Parathyroid adenoma (tissue), 2 donors: ENCODE measurements at regions not wholly inside any gene's neighbourhood (a gene's known extent, or its start where the extent isn't known, plus 50 kb on each side); places are given as distances from the start of the nearest gene placed in this dataset.

Experiments used
- H2AFZ ChIP-seq: fragments of 300-600 bp; sonication (generic); one replicate; pipeline ENCODE4 v1.7.0; 2017; ENCODE audit warnings: antibody characterized with exemption, mild to moderate bottlenecking
- H3K27ac ChIP-seq: fragments of 300-600 bp; sonication (generic); one replicate; pipeline ENCODE4 v1.7.0; 2017
- H3K27me3 ChIP-seq: fragments of 300-600 bp; sonication (generic); one replicate; pipeline ENCODE4 v1.7.0; 2017; ENCODE audit warnings: low read length; ENCODE audit not compliant: control insufficient read depth, insufficient read depth
- H3K36me3 ChIP-seq: fragments of 300-600 bp; sonication (generic); one replicate; pipeline ENCODE4 v1.7.0; 2017; ENCODE audit warnings: low read length; ENCODE audit not compliant: control insufficient read depth, insufficient read depth
- H3K4me1 ChIP-seq: fragments of 300-600 bp; sonication (generic); one replicate; pipeline ENCODE4 v1.7.0; 2017; ENCODE audit warnings: control low read depth
- H3K4me2 ChIP-seq: fragments of 300-600 bp; sonication (generic); one replicate; pipeline ENCODE4 v1.7.0; 2017; ENCODE audit warnings: low read length
- H3K4me3 ChIP-seq: fragments of 300-600 bp; sonication (generic); one replicate; pipeline ENCODE4 v1.7.0; 2017; ENCODE audit warnings: low read depth, low read length
- H3K79me2 ChIP-seq: fragments of 300-600 bp; sonication (generic); one replicate; pipeline ENCODE4 v1.7.0; 2017; ENCODE audit warnings: control low read depth
- H3K9ac ChIP-seq: fragments of 300-600 bp; sonication (generic); one replicate; pipeline ENCODE4 v1.7.0; 2017; ENCODE audit warnings: mild to moderate bottlenecking
- H3K9me3 ChIP-seq: fragments of 300-600 bp; sonication (generic); one replicate; pipeline ENCODE4 v1.7.0; 2017; ENCODE audit warnings: low read length; ENCODE audit not compliant: control insufficient read depth
- TF ChIP-seq, protein P1 (sequence below): fragments of 300-600 bp; sonication (generic); IDR thresholded peaks from one replicate; pipeline ENCODE4 v1.7.0; 2017; ENCODE audit warnings: antibody characterized with exemption, mild to moderate bottlenecking
- donor health status: primary hyperparathyroidism.

DNA sequence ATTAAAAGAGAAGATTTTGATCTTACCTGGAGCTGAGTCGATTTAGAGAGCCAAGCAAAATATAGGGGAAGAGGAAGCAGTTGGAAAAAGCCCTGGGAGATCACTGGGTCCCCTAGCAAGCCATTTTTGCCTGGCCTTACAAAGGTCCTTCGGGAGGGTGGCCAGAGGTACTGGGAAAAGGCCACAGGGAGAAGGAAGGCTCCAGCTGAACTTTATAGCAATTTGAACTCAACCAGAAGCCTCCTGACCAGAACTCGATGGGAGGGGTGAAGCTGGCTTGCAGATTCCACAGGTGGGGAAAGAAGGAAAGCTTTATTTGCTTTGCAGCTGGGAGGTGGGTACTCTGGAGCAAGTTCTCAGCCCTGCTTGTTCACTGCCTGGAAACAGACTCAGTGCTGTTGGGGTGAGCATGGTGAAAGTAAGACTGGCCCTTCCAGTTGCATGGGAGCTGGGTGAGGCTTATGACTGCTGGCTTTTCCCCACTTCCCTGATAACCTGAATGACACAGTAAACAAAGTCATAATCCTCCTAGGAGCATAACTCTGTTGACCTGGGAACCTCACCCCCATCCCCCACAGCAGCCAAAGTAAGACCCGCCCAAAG, 855.8 kb downstream of the FSCB start:
- TF ChIP-seq, protein P1, sequence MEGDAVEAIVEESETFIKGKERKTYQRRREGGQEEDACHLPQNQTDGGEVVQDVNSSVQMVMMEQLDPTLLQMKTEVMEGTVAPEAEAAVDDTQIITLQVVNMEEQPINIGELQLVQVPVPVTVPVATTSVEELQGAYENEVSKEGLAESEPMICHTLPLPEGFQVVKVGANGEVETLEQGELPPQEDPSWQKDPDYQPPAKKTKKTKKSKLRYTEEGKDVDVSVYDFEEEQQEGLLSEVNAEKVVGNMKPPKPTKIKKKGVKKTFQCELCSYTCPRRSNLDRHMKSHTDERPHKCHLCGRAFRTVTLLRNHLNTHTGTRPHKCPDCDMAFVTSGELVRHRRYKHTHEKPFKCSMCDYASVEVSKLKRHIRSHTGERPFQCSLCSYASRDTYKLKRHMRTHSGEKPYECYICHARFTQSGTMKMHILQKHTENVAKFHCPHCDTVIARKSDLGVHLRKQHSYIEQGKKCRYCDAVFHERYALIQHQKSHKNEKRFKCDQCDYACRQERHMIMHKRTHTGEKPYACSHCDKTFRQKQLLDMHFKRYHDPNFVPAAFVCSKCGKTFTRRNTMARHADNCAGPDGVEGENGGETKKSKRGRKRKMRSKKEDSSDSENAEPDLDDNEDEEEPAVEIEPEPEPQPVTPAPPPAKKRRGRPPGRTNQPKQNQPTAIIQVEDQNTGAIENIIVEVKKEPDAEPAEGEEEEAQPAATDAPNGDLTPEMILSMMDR, result no peak
- Histone ChIP-seq H3K9me3 (no peaks in the 10 kb centered on the region), H3K27me3 (no peaks in the 10 kb centered on the region), H3K79me2 (no peaks in the 10 kb centered on the region), H3K27ac (no peak overlapping the region), H3K4me3 (no peak overlapping the region), H2AFZ (no peak overlapping the region), H3K9ac (no peak overlapping the region), H3K4me2 (no peak overlapping the region), H3K4me1 (no peaks in the 10 kb centered on the region), H3K36me3 (no peaks in the 10 kb centered on the region)

DNA sequence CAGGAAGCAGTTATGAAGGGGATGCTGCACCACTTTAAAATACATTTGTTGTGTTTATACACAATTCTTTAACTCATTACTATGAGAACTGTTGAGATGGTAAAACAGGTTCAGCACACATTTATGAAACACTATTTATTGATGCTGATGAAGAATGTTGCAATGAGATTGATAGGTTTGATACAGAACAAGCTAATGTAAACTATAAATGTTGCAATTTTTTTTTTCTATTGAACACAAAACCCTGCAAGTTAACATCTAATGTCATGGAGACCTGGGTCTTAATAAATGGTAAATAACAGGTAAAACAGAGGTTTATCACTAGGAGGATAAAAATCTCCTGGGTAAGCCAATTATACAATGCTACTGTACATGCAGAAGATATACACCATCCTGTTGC, 857.6 kb downstream of the FSCB start:
- H3K9me3 ChIP-seq, result no peaks in the 10 kb centered on the region
- no peak overlapping the region for H3K4me2 ChIP-seq
- TF ChIP-seq, protein P1, result no peak
- no peak overlapping the region for H3K27ac ChIP-seq
- H3K9ac ChIP-seq, result no peak overlapping the region
- H3K4me1 ChIP-seq, result no peaks in the 10 kb centered on the region
- no peaks in the 10 kb centered on the region for H3K27me3 ChIP-seq
- H3K79me2 ChIP-seq, result no peaks in the 10 kb centered on the region
- no peaks in the 10 kb centered on the region for H3K36me3 ChIP-seq
- no peak overlapping the region for H2AFZ ChIP-seq
- no peak overlapping the region for H3K4me3 ChIP-seq

DNA sequence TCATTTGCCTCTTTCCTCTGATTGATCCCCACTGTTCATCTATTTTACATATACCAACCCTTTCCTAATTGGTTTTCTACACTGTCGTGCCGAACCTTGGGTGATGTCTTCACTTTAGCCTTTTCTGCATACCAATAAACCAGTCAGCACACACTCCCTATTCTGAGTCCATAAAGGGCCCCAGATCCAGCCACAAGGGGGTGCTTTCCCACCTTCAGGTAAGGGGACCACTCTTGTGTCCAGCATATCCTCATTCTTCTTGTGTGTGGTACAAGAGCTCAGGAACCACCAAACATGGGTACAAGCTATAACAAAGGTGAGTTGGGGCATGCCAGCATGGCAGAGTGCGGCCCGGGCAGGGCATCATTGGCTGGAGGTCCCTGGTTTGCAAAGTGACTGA, 859.8 kb downstream of the FSCB start:
- TF ChIP-seq, protein P1, result no peak
- Histone ChIP-seq H3K27me3 (no peaks in the 10 kb centered on the region), H3K4me3 (no peak overlapping the region), H3K4me1 (no peaks in the 10 kb centered on the region), H2AFZ (no peak overlapping the region), H3K9me3 (no peaks in the 10 kb centered on the region), H3K9ac (no peak overlapping the region), H3K27ac (no peak overlapping the region), H3K4me2 (no peak overlapping the region), H3K36me3 (no peaks in the 10 kb centered on the region), H3K79me2 (no peaks in the 10 kb centered on the region)

DNA sequence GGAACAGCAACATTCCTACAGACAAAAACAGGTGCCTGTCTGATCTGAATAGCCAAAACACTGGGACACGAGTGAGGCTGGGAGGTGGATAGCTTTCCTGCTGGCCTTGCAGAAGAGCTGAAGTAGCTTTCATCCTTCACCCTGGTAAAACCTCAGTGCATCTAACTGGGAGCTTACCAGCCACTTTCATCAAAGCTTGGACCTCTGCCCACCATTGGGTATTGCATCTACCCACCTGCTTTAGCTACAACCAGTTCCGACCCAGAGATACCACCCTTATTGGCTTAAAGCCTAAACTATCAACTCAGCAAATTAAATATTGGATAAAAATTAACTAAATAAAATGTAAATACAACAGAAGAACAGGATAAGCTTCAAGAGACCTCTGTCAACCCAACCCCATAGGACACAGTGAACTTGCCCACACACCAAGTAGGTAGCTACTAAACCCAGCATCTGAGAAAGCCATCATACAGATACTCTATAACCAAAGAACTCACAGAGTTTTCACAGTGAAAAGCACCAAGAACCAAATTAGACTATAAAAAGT, 866.3 kb downstream of the FSCB start:
- no peaks in the 10 kb centered on the region for H3K9me3 ChIP-seq
- TF ChIP-seq, protein P1, result no peak

DNA sequence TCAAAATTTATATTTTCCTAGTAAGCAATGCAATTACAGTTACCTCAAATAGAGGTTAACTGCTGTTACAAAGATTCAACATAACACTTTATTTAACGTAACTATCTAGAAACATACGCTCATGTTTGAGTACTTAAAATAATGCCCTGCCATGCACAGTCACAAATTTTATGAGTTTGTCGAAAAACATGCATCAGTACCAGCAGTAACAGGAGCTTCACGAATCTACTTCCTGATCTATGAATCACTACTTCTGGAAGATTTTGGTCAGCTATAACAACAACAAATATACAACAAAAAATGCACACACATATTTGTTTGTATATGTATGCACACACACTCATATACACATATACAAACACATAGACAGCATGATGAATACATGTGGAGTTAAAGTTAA, 881.8 kb downstream of the FSCB start:
- Histone ChIP-seq H3K4me3 (no peak overlapping the region), H3K36me3 (no peaks in the 10 kb centered on the region), H3K79me2 (no peaks in the 10 kb centered on the region), H3K27ac (no peak overlapping the region), H3K27me3 (no peaks in the 10 kb centered on the region), H3K4me2 (no peak overlapping the region), H3K9me3 (no peaks in the 10 kb centered on the region), H2AFZ (no peak overlapping the region), H3K9ac (no peak overlapping the region), H3K4me1 (no peaks in the 10 kb centered on the region)
- TF ChIP-seq, protein P1, result no peak

More for the DNA sequence above, 866.3 kb downstream of the FSCB start:
- no peak overlapping the region for H3K9ac ChIP-seq
- H3K79me2 ChIP-seq, result no peaks in the 10 kb centered on the region
- H3K36me3 ChIP-seq, result no peaks in the 10 kb centered on the region
- H2AFZ ChIP-seq, result no peak overlapping the region
- no peaks in the 10 kb centered on the region for H3K27me3 ChIP-seq
- no peak overlapping the region for H3K27ac ChIP-seq
- H3K4me2 ChIP-seq, result no peak overlapping the region
- H3K4me1 ChIP-seq, result no peaks in the 10 kb centered on the region
- H3K4me3 ChIP-seq, result no peak overlapping the region
